ENCODE measurements at regions not wholly inside any gene's neighbourhood (a gene's known extent, or its start where the extent isn't known, plus 50 kb on each side); places are given as distances from the start of the nearest gene placed in this dataset.

- no peak for DNase-seq
These were observed 107.9 kb upstream of the ALDH1B1 start for GRCh38 chr9:38284588-38285051.

GRCh38 chr9:38284039-38284575 lies 108.4 kb upstream of the ALDH1B1 start:
- DNase-seq: no peak

GRCh38 chr9:38282756-38283155 lies 109.7 kb upstream of the ALDH1B1 start:
- DNase-seq: no peak

- DNase-seq: no peak
These were observed 110.6 kb upstream of the ALDH1B1 start for GRCh38 chr9:38281917-38282316.

GRCh38 chr9:38281196-38281595 lies 111.3 kb upstream of the ALDH1B1 start:
- no peak for DNase-seq

- no peak for DNase-seq
These were observed 112.2 kb upstream of the ALDH1B1 start for GRCh38 chr9:38280251-38280800.

- no peak for DNase-seq
These were observed 113.4 kb upstream of the ALDH1B1 start for GRCh38 chr9:38278931-38279679.

GRCh38 chr9:38278457-38278856 lies 114.0 kb upstream of the ALDH1B1 start:
- no peak for DNase-seq

- no peak for DNase-seq
These were observed 114.8 kb upstream of the ALDH1B1 start for GRCh38 chr9:38277601-38278200.

- DNase-seq: no peak
These were observed 115.6 kb upstream of the ALDH1B1 start for GRCh38 chr9:38276771-38277439.

- DNase-seq: no peak
These were observed 117.7 kb upstream of the ALDH1B1 start for GRCh38 chr9:38274800-38275199.

GRCh38 chr9:38272710-38273109 lies 119.8 kb upstream of the ALDH1B1 start:
- no peak for DNase-seq

GRCh38 chr9:38271666-38272241 lies 120.7 kb upstream of the ALDH1B1 start:
- DNase-seq: no peak

- DNase-seq: no peak
These were observed 122.7 kb upstream of the ALDH1B1 start for GRCh38 chr9:38269775-38270174.

- DNase-seq: no peak
These were observed 129.0 kb upstream of the ALDH1B1 start for GRCh38 chr9:38263532-38263931.

- DNase-seq: no peak
These were observed 132.8 kb upstream of the ALDH1B1 start for GRCh38 chr9:38259519-38260218.

GRCh38 chr9:38259056-38259455 lies 133.4 kb upstream of the ALDH1B1 start:
- no peak for DNase-seq

- no peak for DNase-seq
These were observed 134.8 kb upstream of the ALDH1B1 start for GRCh38 chr9:38257626-38258215.

GRCh38 chr9:38256461-38256860 lies 136.0 kb upstream of the ALDH1B1 start:
- no peak for DNase-seq

GRCh38 chr9:38255599-38255998 lies 136.9 kb upstream of the ALDH1B1 start:
- no peak for DNase-seq

- no peak for DNase-seq
These were observed 137.7 kb upstream of the ALDH1B1 start for GRCh38 chr9:38254756-38255155.

- no peak for DNase-seq
These were observed 138.4 kb upstream of the ALDH1B1 start for GRCh38 chr9:38254151-38254550.

Data from midbrain (tissue), 1 donor.